ENCODE measurements at regions not wholly inside any gene's neighbourhood (a gene's known extent, or its start where the extent isn't known, plus 50 kb on each side); places are given as distances from the start of the nearest gene placed in this dataset.

- intact Hi-C loops (cut with micrococcal nuclease) (no loop called here), dilution Hi-C loops (cut with HindIII; ENCODE audit: low sequenced_read_pairs, unreplicated experiment) (no loop called here), in situ Hi-C loops (cut with MboI; ENCODE audit: low sequenced_read_pairs) (no loop called here)
- no TSS peak for BruUV-seq (replicated peaks)
- Histone ChIP-seq H2AK5ac (ENCODE audit: low read depth, low read length) (no peak overlapping the region), H3K79me1 (ENCODE audit: low read depth in 1 of 2, low read length in 2 of 2) (peaks cover 5 to 20% of the 10 kb centered on the region in 2 experiments), H3K4me1 (ENCODE audit: control insufficient read depth, insufficient read depth, low read length) (no peaks in the 10 kb centered on the region), H3K9me3 (ENCODE audit: control insufficient read depth, insufficient read depth, low read length) (no peaks in the 10 kb centered on the region), H4K91ac (ENCODE audit: insufficient read depth, low read depth, low read length) (no peak overlapping the region), H3K4me2 (ENCODE audit: low read depth, low read length) (no peak overlapping the region), H2AK9ac (replicated peaks; ENCODE audit: low read depth, low read length, poor library complexity) (no peak overlapping the region), H3K18ac (ENCODE audit: low read depth, low read length) (no peak overlapping the region), H2BK5ac (ENCODE audit: low read depth, low read length, poor library complexity, severe bottlenecking) (no peak overlapping the region), H3K9me1 (ENCODE audit: insufficient read depth, low read length) (peaks cover 3% of the 10 kb centered on the region; the same call in 1 of the 2 replicates), H2BK20ac (ENCODE audit: low read depth, low read length) (no peak overlapping the region), H4K20me1 (ENCODE audit: insufficient read depth, low read length) (peaks cover 22% of the 10 kb centered on the region), H3K56ac (ENCODE audit: extremely low read depth, insufficient read depth, low read length) (no peak overlapping the region), H4K8ac (ENCODE audit: low read depth in 2 of 2, low read length in 2 of 2) (no peak overlapping the region), H3K4me3 (ENCODE audit: insufficient read depth, low read depth, low read length) (no peak overlapping the region), H2BK15ac (ENCODE audit: low read depth, low read length) (no peak overlapping the region), H3K36me3 (ENCODE audit: control insufficient read depth, insufficient read depth, low read length) (no peaks in the 10 kb centered on the region), H2AFZ (replicated peaks; ENCODE audit: low read length, poor library complexity) (no peak overlapping the region), H3K9ac (ENCODE audit: low read depth, low read length) (no peak overlapping the region), H3K23ac (ENCODE audit: low read depth, low read length) (no peak overlapping the region), H3K27ac (ENCODE audit: insufficient read depth, low read length) (no peak overlapping the region), H4K5ac (ENCODE audit: low read depth, low read length) (no peak overlapping the region), H2BK120ac (ENCODE audit: low read depth, low read length) (no peak overlapping the region), H3K14ac (replicated peaks; ENCODE audit: low read depth, low read length) (no peak overlapping the region), H3K27me3 (ENCODE audit: control insufficient read depth, insufficient read depth, low read length) (no peaks in the 10 kb centered on the region), H3K4ac (ENCODE audit: low read depth, low read length) (no peak overlapping the region)
- ChIA-PET CTCF (no interaction called here), POLR2A (ENCODE audit: unreplicated experiment) (no interaction called here)
- 99% methylated on average over 10 of the region's 20 CpGs; no CpG with 5 or more reads in 1 of the 2 experiments for WGBS, 2 experiments (ENCODE audit: extremely low coverage in 2 of 2, insufficient read length in 1 of 2)
- TF ChIP-seq RFX5 (IDR thresholded peaks at IDR 0.05; ENCODE audit: low read depth, low read length) (no peak), CEBPB (IDR thresholded peaks at IDR 0.05; ENCODE audit: low read depth, low read length) (no peak), MAFK (IDR thresholded peaks at IDR 0.05; ENCODE audit: low read depth, low read length) (no peak), FOS (IDR thresholded peaks at IDR 0.05; ENCODE audit: low read depth, low read length) (no peak), MXI1 (IDR thresholded peaks at IDR 0.05; ENCODE audit: borderline replicate concordance, low read depth, low read length) (no peak), CTCF (conservative IDR thresholded peaks at IDR 0.05; ENCODE audit: low read depth, low read length) (no peak), SMC3 (IDR thresholded peaks at IDR 0.05; ENCODE audit: low read depth, low read length) (no peak), USF2 (IDR thresholded peaks at IDR 0.05; ENCODE audit: low read depth, low read length) (no peak), MAZ (IDR thresholded peaks at IDR 0.05; ENCODE audit: borderline replicate concordance, low read depth, low read length) (no peak), CHD1 (IDR thresholded peaks at IDR 0.05; ENCODE audit: low read depth, low read length) (no peak), BHLHE40 (IDR thresholded peaks at IDR 0.05; ENCODE audit: low read depth, low read length) (no peak), RCOR1 (IDR thresholded peaks at IDR 0.05; ENCODE audit: insufficient replicate concordance, low read length) (no peak), RAD21 (IDR thresholded peaks at IDR 0.05; ENCODE audit: low read length) (no peak), ELK1 (IDR thresholded peaks at IDR 0.05; ENCODE audit: borderline replicate concordance, low read depth, low read length) (no peak), NFE2L2 (IDR thresholded peaks at IDR 0.05; ENCODE audit: low read depth, low read length) (no peak), POLR2A (IDR thresholded peaks at IDR 0.05; ENCODE audit: low read depth, low read length) (no peak)
- DNase-seq: no peak
- no peak for ATAC-seq (ENCODE audit: low read depth)
These were observed 107.1 kb upstream of the GSE1 start for GRCh38 chr16:85505794-85506634.

Data from IMR-90 (cell line).